Fibroblast of skin of right quadriceps (primary cell): ENCODE measurements at regions not wholly inside any gene's neighbourhood (a gene's known extent, or its start where the extent isn't known, plus 50 kb on each side); places are given as distances from the start of the nearest gene placed in this dataset.
A peak's percentile ranks its signal among the peaks of the same experiment; 100 is the strongest.

Experiments
- DNase-seq: peaks from one replicate; pipeline ENCODE4 v3.0.0-alpha.2; 2013

- no peak for DNase-seq
Measured at GRCh38 chr14:94884616-94885230, 114.8 kb upstream of the GSC start.

GRCh38 chr14:94882401-94882800 lies 112.5 kb upstream of the GSC start:
- DNase-seq, result no peak

- no peak for DNase-seq
Measured at GRCh38 chr14:94880876-94881275, 111.0 kb upstream of the GSC start.

GRCh38 chr14:94880106-94880505 lies 110.2 kb upstream of the GSC start:
- no peak for DNase-seq

GRCh38 chr14:94879537-94879936 lies 109.6 kb upstream of the GSC start:
- DNase-seq, result no peak

GRCh38 chr14:94876306-94876705 lies 106.4 kb upstream of the GSC start:
- no peak for DNase-seq

GRCh38 chr14:94875256-94875655 lies 105.3 kb upstream of the GSC start:
- no peak for DNase-seq

GRCh38 chr14:94868772-94869072 lies 98.8 kb upstream of the GSC start:
- no peak for DNase-seq

- DNase-seq, result peak; percentile 2
Measured at GRCh38 chr14:94867946-94868771, 98.2 kb upstream of the GSC start.

- no peak for DNase-seq
Measured at GRCh38 chr14:94867209-94867608, 97.3 kb upstream of the GSC start.

- DNase-seq, result no peak
Measured at GRCh38 chr14:94864387-94865195, 94.7 kb upstream of the GSC start.

- DNase-seq, result no peak
Measured at GRCh38 chr14:94863366-94863765, 93.5 kb upstream of the GSC start.

GRCh38 chr14:94857950-94858349 lies 88.0 kb upstream of the GSC start:
- DNase-seq, result no peak

- no peak for DNase-seq
Measured at GRCh38 chr14:94853920-94854319, 84.0 kb upstream of the GSC start.

GRCh38 chr14:94850309-94851211 lies 80.6 kb upstream of the GSC start:
- no peak for DNase-seq

GRCh38 chr14:94844593-94845152 lies 74.8 kb upstream of the GSC start:
- DNase-seq, result no peak

- DNase-seq, result no peak
Measured at GRCh38 chr14:94840467-94840866, 70.6 kb upstream of the GSC start.

- no peak for DNase-seq
Measured at GRCh38 chr14:94839348-94839747, 69.4 kb upstream of the GSC start.

GRCh38 chr14:94836849-94837248 lies 66.9 kb upstream of the GSC start:
- no peak for DNase-seq

GRCh38 chr14:94833633-94834032 lies 63.7 kb upstream of the GSC start:
- DNase-seq, result no peak

- DNase-seq, result no peak
Measured at GRCh38 chr14:94831085-94831484, 61.2 kb upstream of the GSC start.

GRCh38 chr14:94827711-94828447 lies 58.0 kb upstream of the GSC start:
- DNase-seq, result no peak
